Panc1 (cell line): ENCODE measurements at regions not wholly inside any gene's neighbourhood (a gene's known extent, or its start where the extent isn't known, plus 50 kb on each side); places are given as distances from the start of the nearest gene placed in this dataset.

ENCODE experiments used
- ATAC-seq: fragments of 200-7000 bp; cut with Tn5 transposase; 2 replicates; pipeline ENCODE4 v1.9.1; 2020; ENCODE audit warnings: mild to moderate bottlenecking, moderate library complexity
- BruUV-seq: library from RNA; stranded (reverse); fragments of 400-500 nt; replicated peaks from 2 replicates; lab custom pipeline; 2021; lab: Mats Ljungman, UMichigan
- CTCF ChIA-PET: fragments of 300-600 bp; sonication (Branson Sonifier 250); formaldehyde crosslinking; loops from one replicate; lab custom pipeline; 2022; ENCODE audit warnings: antibody characterized with exemption; lab: Charles Lee
- POLR2A ChIA-PET: fragments of 300-600 bp; sonication (Branson Sonifier 250); formaldehyde crosslinking; loops from one replicate; lab custom pipeline; 2022; ENCODE audit warnings: antibody characterized with exemption; lab: Charles Lee
- DNase-seq: peaks from one replicate; pipeline ENCODE4 v3.0.0-alpha.2; 2010; ENCODE audit warnings: low read depth, low spot score
- H3K27ac ChIP-seq: 2 replicates; pipeline ENCODE4 v1.5.1; 2011; ENCODE audit warnings: mild to moderate bottlenecking, low read length, inconsistent platforms
- H3K27me3 ChIP-seq: fragments of 200-500 bp; sonication (Bioruptor generic); 2 replicates; pipeline ENCODE4 v1.6.0; 2014; ENCODE audit warnings: low read length, inconsistent platforms; ENCODE audit not compliant: control insufficient read depth, insufficient read depth
- H3K36me3 ChIP-seq: fragments of 200-500 bp; sonication (Bioruptor generic); 2 replicates; pipeline ENCODE4 v1.5.1; 2014; ENCODE audit warnings: inconsistent platforms, mild to moderate bottlenecking, low read length, moderate library complexity; ENCODE audit not compliant: control insufficient read depth, insufficient read depth
- H3K4me1 ChIP-seq: 2 replicates; pipeline ENCODE4 v1.5.1; 2011; ENCODE audit warnings: inconsistent platforms, mild to moderate bottlenecking, low read length, moderate library complexity; ENCODE audit not compliant: control insufficient read depth, insufficient read depth
- H3K4me3 ChIP-seq, 2 experiments: 2 replicates each; pipeline ENCODE4 v1.5.1; 2011 to 2012; ENCODE audit warnings: low read depth in 2 of 2, low read length in 2 of 2, mild to moderate bottlenecking in 2 of 2, inconsistent platforms in 1 of 2, moderate library complexity in 1 of 2
- H3K9me3 ChIP-seq: fragments of 200-500 bp; sonication (Bioruptor generic); 2 replicates; pipeline ENCODE4 v1.5.1; 2014; ENCODE audit warnings: low read depth, mild to moderate bottlenecking, inconsistent platforms, low read length, moderate library complexity; ENCODE audit not compliant: control insufficient read depth, insufficient read depth
- POLR2AphosphoS5 ChIP-seq: IDR thresholded peaks from 2 replicates; pipeline ENCODE4 v1.6.1; 2012; ENCODE audit warnings: mild to moderate bottlenecking, low read depth, low read length, moderate library complexity
- SIN3A ChIP-seq: IDR thresholded peaks from 2 replicates; pipeline ENCODE4 v1.6.1; 2012; ENCODE audit warnings: low read depth, mild to moderate bottlenecking, low read length, moderate library complexity, borderline replicate concordance; ENCODE audit not compliant: insufficient read depth
- TCF7L2 ChIP-seq: IDR thresholded peaks from 2 replicates; pipeline ENCODE4 v1.6.1; 2011; ENCODE audit warnings: mild to moderate bottlenecking, low read depth, low read length, inconsistent platforms
- in situ Hi-C: cut with HindIII; loops from 2 replicates; pipeline ENCODE4 v1.10.0; 2016; ENCODE audit warnings: low sequenced_read_pairs, low pct_unique_long_range_greater_than_20kb
- intact Hi-C: fragments of 100-400 bp; cut with micrococcal nuclease; formaldehyde crosslinking; loops from one replicate; pipeline ENCODE4 v1.10.0; 2022; ENCODE audit not compliant: unreplicated experiment
- TF ChIP-seq, protein P1 (sequence below): fragments of 450-650 bp; IDR thresholded peaks from 2 replicates; pipeline ENCODE4 v1.5.1; 2017; ENCODE audit warnings: mild to moderate bottlenecking
- TF ChIP-seq, protein P2 (sequence below), 2 experiments: IDR thresholded peaks; 2 replicates each; pipeline ENCODE4 v1.6.1; 2011 to 2012; ENCODE audit warnings: low read depth in 2 of 2, control low read depth in 1 of 2, low read length in 1 of 2, mild to moderate bottlenecking in 1 of 2, moderate library complexity in 1 of 2; ENCODE audit not compliant: insufficient read depth in 1 of 2

DNA sequence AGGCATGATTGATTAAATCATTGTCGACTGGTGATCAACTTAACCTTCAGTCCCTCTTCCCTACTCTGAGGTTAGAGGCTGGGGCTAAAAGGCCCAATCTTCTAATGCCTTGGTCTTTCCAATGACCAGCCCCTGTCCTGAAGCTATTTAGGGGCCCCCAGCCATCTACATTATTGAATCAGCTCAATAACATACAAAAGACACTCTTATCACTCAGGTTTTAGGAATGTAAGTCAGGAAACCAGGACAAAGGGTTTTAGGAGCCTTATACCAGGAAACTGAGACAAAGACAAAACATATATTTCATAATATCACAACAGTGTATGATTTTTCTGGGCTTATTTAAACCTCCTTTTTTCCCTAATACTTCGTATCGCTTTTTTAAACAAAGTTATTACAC lies 198.6 kb downstream of the RNF152 start:
- Histone ChIP-seq H3K27ac (no peak overlapping the region), H3K9me3 (no peaks in the 10 kb centered on the region), H3K36me3 (no peaks in the 10 kb centered on the region), H3K4me3 (no peak overlapping the region), H3K27me3 (no peaks in the 10 kb centered on the region), H3K4me1 (no peaks in the 10 kb centered on the region)
- BruUV-seq = no TSS peak
- intact Hi-C loops (no loop called here), in situ Hi-C loops (no loop called here)
- TF ChIP-seq TCF7L2 (no peak), POLR2AphosphoS5 (no peak), SIN3A (no peak)
- TF ChIP-seq, protein P1, sequence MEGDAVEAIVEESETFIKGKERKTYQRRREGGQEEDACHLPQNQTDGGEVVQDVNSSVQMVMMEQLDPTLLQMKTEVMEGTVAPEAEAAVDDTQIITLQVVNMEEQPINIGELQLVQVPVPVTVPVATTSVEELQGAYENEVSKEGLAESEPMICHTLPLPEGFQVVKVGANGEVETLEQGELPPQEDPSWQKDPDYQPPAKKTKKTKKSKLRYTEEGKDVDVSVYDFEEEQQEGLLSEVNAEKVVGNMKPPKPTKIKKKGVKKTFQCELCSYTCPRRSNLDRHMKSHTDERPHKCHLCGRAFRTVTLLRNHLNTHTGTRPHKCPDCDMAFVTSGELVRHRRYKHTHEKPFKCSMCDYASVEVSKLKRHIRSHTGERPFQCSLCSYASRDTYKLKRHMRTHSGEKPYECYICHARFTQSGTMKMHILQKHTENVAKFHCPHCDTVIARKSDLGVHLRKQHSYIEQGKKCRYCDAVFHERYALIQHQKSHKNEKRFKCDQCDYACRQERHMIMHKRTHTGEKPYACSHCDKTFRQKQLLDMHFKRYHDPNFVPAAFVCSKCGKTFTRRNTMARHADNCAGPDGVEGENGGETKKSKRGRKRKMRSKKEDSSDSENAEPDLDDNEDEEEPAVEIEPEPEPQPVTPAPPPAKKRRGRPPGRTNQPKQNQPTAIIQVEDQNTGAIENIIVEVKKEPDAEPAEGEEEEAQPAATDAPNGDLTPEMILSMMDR = no peak
- TF ChIP-seq, protein P2, sequence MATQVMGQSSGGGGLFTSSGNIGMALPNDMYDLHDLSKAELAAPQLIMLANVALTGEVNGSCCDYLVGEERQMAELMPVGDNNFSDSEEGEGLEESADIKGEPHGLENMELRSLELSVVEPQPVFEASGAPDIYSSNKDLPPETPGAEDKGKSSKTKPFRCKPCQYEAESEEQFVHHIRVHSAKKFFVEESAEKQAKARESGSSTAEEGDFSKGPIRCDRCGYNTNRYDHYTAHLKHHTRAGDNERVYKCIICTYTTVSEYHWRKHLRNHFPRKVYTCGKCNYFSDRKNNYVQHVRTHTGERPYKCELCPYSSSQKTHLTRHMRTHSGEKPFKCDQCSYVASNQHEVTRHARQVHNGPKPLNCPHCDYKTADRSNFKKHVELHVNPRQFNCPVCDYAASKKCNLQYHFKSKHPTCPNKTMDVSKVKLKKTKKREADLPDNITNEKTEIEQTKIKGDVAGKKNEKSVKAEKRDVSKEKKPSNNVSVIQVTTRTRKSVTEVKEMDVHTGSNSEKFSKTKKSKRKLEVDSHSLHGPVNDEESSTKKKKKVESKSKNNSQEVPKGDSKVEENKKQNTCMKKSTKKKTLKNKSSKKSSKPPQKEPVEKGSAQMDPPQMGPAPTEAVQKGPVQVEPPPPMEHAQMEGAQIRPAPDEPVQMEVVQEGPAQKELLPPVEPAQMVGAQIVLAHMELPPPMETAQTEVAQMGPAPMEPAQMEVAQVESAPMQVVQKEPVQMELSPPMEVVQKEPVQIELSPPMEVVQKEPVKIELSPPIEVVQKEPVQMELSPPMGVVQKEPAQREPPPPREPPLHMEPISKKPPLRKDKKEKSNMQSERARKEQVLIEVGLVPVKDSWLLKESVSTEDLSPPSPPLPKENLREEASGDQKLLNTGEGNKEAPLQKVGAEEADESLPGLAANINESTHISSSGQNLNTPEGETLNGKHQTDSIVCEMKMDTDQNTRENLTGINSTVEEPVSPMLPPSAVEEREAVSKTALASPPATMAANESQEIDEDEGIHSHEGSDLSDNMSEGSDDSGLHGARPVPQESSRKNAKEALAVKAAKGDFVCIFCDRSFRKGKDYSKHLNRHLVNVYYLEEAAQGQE (IDR thresholded peaks at IDR 0.05; ENCODE audit: insufficient read depth in 1 of 2, low read depth in 2 of 2, low read length in 1 of 2) = no peak
- ATAC-seq (no peak), DNase-seq (no peak)
- ChIA-PET POLR2A (no interaction called here), CTCF (no interaction called here)

DNA sequence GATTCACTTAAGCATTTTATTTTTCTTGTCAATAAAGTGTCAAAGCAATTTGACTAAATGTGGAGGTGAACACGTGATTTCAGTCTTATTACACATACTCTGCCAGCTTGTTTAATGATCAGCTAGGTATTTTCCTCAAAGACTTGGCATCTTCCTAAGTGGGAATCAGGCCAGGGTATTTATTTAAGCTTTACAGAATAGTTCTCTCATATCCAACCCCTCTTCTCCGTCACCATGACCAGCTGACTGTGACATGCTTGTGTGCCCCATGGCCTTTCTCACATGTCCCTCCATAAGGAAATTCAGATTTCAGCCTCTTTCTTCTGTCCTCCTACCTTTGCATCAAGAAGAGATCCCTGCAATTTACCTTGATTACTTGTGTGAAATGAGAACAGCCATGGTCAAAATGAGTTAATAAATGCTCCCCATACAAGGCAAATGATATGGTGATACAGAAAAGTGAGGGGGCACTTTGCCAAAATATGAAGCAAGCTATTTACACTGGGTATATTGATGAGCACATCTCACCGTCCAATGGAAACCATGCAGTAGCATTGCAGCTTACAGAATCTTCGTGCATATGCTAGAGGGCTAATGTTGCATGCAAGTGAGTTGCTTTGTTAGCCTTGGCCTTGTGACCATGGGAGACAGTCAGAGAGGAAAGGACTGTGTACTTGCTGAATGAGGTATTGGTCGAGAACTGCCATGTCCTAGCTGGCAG lies 202.2 kb downstream of the RNF152 start:
- no peaks in the 10 kb centered on the region for H3K4me1 ChIP-seq
- TF ChIP-seq, protein P2 (IDR thresholded peaks at IDR 0.05; ENCODE audit: insufficient read depth in 1 of 2, low read depth in 2 of 2, low read length in 1 of 2) = no peak
- no peak for TF ChIP-seq SIN3A
- no peak for TF ChIP-seq POLR2AphosphoS5
- TF ChIP-seq, protein P1 = no peak
- no peak for TF ChIP-seq TCF7L2
- H3K36me3 ChIP-seq = no peaks in the 10 kb centered on the region
- BruUV-seq = no TSS peak
- H3K27ac ChIP-seq = no peak overlapping the region
- H3K27me3 ChIP-seq = no peaks in the 10 kb centered on the region
- DNase-seq (no peak), ATAC-seq (no peak)
- CTCF ChIA-PET = no interaction called here
- intact Hi-C loops = no loop called here
- H3K9me3 ChIP-seq = no peaks in the 10 kb centered on the region
- POLR2A ChIA-PET = no interaction called here
- H3K4me3 ChIP-seq = no peak overlapping the region
- in situ Hi-C loops = no loop called here
